ENCODE measurements at regions not wholly inside any gene's neighbourhood (a gene's known extent, or its start where the extent isn't known, plus 50 kb on each side); places are given as distances from the start of the nearest gene placed in this dataset.

DNA sequence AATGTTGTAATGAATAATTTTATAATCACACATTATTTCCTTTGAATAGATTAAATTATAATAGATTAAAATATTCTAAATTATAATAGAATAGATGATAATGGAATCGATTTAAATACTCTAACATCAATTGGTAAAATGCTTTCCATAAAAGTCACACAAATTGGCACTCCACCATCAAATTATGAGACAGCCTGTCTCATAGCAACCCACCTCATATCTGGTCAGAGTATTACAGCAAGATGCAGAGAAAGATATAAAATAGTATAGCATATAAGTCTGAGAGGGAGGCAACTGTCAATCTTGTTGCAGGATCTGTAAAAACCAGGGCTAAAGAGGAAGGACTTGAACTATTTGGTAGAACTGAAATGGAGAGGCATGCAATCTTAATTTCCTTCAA, 98.4 kb upstream of the NCKAP5 start:
- TF ChIP-seq, protein P1, sequence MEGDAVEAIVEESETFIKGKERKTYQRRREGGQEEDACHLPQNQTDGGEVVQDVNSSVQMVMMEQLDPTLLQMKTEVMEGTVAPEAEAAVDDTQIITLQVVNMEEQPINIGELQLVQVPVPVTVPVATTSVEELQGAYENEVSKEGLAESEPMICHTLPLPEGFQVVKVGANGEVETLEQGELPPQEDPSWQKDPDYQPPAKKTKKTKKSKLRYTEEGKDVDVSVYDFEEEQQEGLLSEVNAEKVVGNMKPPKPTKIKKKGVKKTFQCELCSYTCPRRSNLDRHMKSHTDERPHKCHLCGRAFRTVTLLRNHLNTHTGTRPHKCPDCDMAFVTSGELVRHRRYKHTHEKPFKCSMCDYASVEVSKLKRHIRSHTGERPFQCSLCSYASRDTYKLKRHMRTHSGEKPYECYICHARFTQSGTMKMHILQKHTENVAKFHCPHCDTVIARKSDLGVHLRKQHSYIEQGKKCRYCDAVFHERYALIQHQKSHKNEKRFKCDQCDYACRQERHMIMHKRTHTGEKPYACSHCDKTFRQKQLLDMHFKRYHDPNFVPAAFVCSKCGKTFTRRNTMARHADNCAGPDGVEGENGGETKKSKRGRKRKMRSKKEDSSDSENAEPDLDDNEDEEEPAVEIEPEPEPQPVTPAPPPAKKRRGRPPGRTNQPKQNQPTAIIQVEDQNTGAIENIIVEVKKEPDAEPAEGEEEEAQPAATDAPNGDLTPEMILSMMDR (IDR thresholded peaks at IDR 0.05), result no peak
- TF ChIP-seq POLR2A (IDR thresholded peaks at IDR 0.05), result no peak
- TF ChIP-seq POLR2AphosphoS5 (IDR thresholded peaks at IDR 0.05), result no peak

All from upper lobe of left lung (tissue), 4 donors.